IMR-90 (cell line): ENCODE measurements at regions not wholly inside any gene's neighbourhood (a gene's known extent, or its start where the extent isn't known, plus 50 kb on each side); places are given as distances from the start of the nearest gene placed in this dataset.

Experiments used
- ATAC-seq: fragments of 200-7000 bp; cut with Tn5 transposase; 2 replicates; pipeline ENCODE4 v1.9.1; 2020; ENCODE audit warnings: low read depth, mild to moderate bottlenecking, moderate library complexity
- BruUV-seq: library from RNA; stranded (reverse); fragments of 400-500 nt; replicated peaks from 2 replicates; lab custom pipeline; 2021; lab: Mats Ljungman, UMichigan
- CTCF ChIA-PET: fragments of 300-600 bp; formaldehyde crosslinking; extraction: SDS; loops from one replicate; lab custom pipeline; 2021; ENCODE audit warnings: antibody characterized with exemption; lab: Yijun Ruan, JAX
- POLR2A ChIA-PET: fragments of 300-600 bp; sonication (Branson Sonifier 250); formaldehyde crosslinking; loops from one replicate; lab custom pipeline; 2022; ENCODE audit warnings: antibody characterized with exemption; ENCODE audit not compliant: unreplicated experiment; lab: Charles Lee
- DNase-seq: peaks from one replicate; pipeline ENCODE4 v3.0.0; 2013
- H2AFZ ChIP-seq: replicated peaks from 2 replicates; pipeline ENCODE3; 2013; ENCODE audit warnings: low read length, mild to moderate bottlenecking; ENCODE audit not compliant: poor library complexity
- H2AK5ac ChIP-seq: 2 replicates; pipeline ENCODE4 v1.6.1; 2013; ENCODE audit warnings: low read depth, low read length, inconsistent platforms
- H2AK9ac ChIP-seq: replicated peaks from 2 replicates; pipeline ENCODE3; 2013; ENCODE audit warnings: mild to moderate bottlenecking, low read depth, low read length, moderate library complexity; ENCODE audit not compliant: poor library complexity
- H2BK120ac ChIP-seq: 2 replicates; pipeline ENCODE4 v1.6.1; 2013; ENCODE audit warnings: low read depth, low read length, inconsistent platforms
- H2BK15ac ChIP-seq: 3 replicates; pipeline ENCODE4 v1.6.1; 2013; ENCODE audit warnings: low read depth, low read length, inconsistent platforms
- H2BK20ac ChIP-seq: 2 replicates; pipeline ENCODE4 v1.6.1; 2013; ENCODE audit warnings: low read depth, mild to moderate bottlenecking, inconsistent platforms, low read length, moderate library complexity
- H2BK5ac ChIP-seq: 2 replicates; pipeline ENCODE4 v1.6.1; 2013; ENCODE audit warnings: mild to moderate bottlenecking, low read depth, low read length, inconsistent platforms; ENCODE audit not compliant: poor library complexity, severe bottlenecking
- H3K14ac ChIP-seq: replicated peaks from 2 replicates; pipeline ENCODE4 v1.6.1; 2013; ENCODE audit warnings: low read depth, low read length, inconsistent platforms
- H3K18ac ChIP-seq: 2 replicates; pipeline ENCODE4 v1.6.1; 2013; ENCODE audit warnings: low read depth, low read length, control low read depth
- H3K23ac ChIP-seq: 2 replicates; pipeline ENCODE4 v1.6.1; 2013; ENCODE audit warnings: low read depth, low read length, inconsistent platforms
- H3K27ac ChIP-seq: 2 replicates; pipeline ENCODE4 v1.5.1; 2013; ENCODE audit warnings: mild to moderate bottlenecking, control low read depth, low read length; ENCODE audit not compliant: insufficient read depth
- H3K27me3 ChIP-seq: 2 replicates; pipeline ENCODE4 v1.6.1; 2013; ENCODE audit warnings: low read length; ENCODE audit not compliant: control insufficient read depth, insufficient read depth
- H3K36me3 ChIP-seq: 2 replicates; pipeline ENCODE4 v1.6.1; 2013; ENCODE audit warnings: low read length, mixed read lengths; ENCODE audit not compliant: control insufficient read depth, insufficient read depth
- H3K4ac ChIP-seq: 2 replicates; pipeline ENCODE4 v1.6.1; 2013; ENCODE audit warnings: low read depth, low read length, inconsistent platforms
- H3K4me1 ChIP-seq: 2 replicates; pipeline ENCODE4 v1.6.1; 2013; ENCODE audit warnings: low read length, mixed read lengths; ENCODE audit not compliant: control insufficient read depth, insufficient read depth
- H3K4me2 ChIP-seq: 2 replicates; pipeline ENCODE4 v1.6.1; 2013; ENCODE audit warnings: low read depth, mild to moderate bottlenecking, control low read depth, low read length, moderate library complexity
- H3K4me3 ChIP-seq: 2 replicates; pipeline ENCODE4 v1.5.1; 2013; ENCODE audit warnings: low read depth, mild to moderate bottlenecking, control low read depth, low read length, moderate library complexity; ENCODE audit not compliant: insufficient read depth
- H3K56ac ChIP-seq: 2 replicates; pipeline ENCODE4 v1.6.1; 2013; ENCODE audit warnings: low read length, inconsistent platforms; ENCODE audit not compliant: insufficient read depth; ENCODE audit errors: extremely low read depth
- H3K79me1 ChIP-seq, 2 experiments: 2 replicates each; pipeline ENCODE4 v1.6.1; 2013; ENCODE audit warnings: low read length in 2 of 2, inconsistent platforms in 1 of 2, low read depth in 1 of 2
- H3K9ac ChIP-seq: 2 replicates; pipeline ENCODE4 v1.6.1; 2013; ENCODE audit warnings: low read depth, low read length, control low read depth
- H3K9me1 ChIP-seq: 2 replicates; pipeline ENCODE4 v1.6.1; 2013; ENCODE audit warnings: low read length, inconsistent platforms; ENCODE audit not compliant: insufficient read depth
- H3K9me3 ChIP-seq: 2 replicates; pipeline ENCODE4 v1.6.1; 2013; ENCODE audit warnings: low read length; ENCODE audit not compliant: control insufficient read depth, insufficient read depth
- H4K20me1 ChIP-seq: 2 replicates; pipeline ENCODE4 v1.6.1; 2013; ENCODE audit warnings: low read length, inconsistent platforms; ENCODE audit not compliant: insufficient read depth
- H4K5ac ChIP-seq: 2 replicates; pipeline ENCODE4 v1.6.1; 2013; ENCODE audit warnings: mild to moderate bottlenecking, low read depth, low read length, control low read depth
- H4K8ac ChIP-seq, 2 experiments: 2 replicates each; pipeline ENCODE4 v1.6.1; 2013; ENCODE audit warnings: low read depth in 2 of 2, low read length in 2 of 2, control low read depth in 1 of 2, inconsistent platforms in 1 of 2
- H4K91ac ChIP-seq: 2 replicates; pipeline ENCODE4 v1.6.1; 2013; ENCODE audit warnings: low read depth, low read length, inconsistent platforms; ENCODE audit not compliant: insufficient read depth
- ELK1 ChIP-seq: fragments of 150-350 bp; IDR thresholded peaks from 2 replicates; pipeline ENCODE4 v1.6.1; 2016; ENCODE audit warnings: low read depth, mild to moderate bottlenecking, low read length, moderate library complexity, borderline replicate concordance
- MAFK ChIP-seq: IDR thresholded peaks from 2 replicates; pipeline ENCODE4 v1.6.1; 2012; ENCODE audit warnings: low read depth, low read length, improper control_type of control experiment
- MXI1 ChIP-seq: IDR thresholded peaks from 2 replicates; pipeline ENCODE4 v1.6.1; 2012; ENCODE audit warnings: low read depth, mild to moderate bottlenecking, low read length, moderate library complexity, borderline replicate concordance
- NFE2L2 ChIP-seq: fragments of 150-350 bp; IDR thresholded peaks from 2 replicates; pipeline ENCODE4 v1.6.1; 2016; ENCODE audit warnings: low read depth, mild to moderate bottlenecking, low read length
- RCOR1 ChIP-seq: IDR thresholded peaks from 2 replicates; pipeline ENCODE4 v1.6.1; 2012; ENCODE audit warnings: mild to moderate bottlenecking, low read length, improper control_type of control experiment; ENCODE audit not compliant: insufficient replicate concordance
- RFX5 ChIP-seq: IDR thresholded peaks from 2 replicates; pipeline ENCODE4 v1.8.0; 2012; ENCODE audit warnings: low read depth, mild to moderate bottlenecking, low read length, moderate library complexity
- USF2 ChIP-seq: fragments of 150-350 bp; IDR thresholded peaks from 2 replicates; pipeline ENCODE4 v1.6.1; 2017; ENCODE audit warnings: mild to moderate bottlenecking, antibody characterized with exemption, low read length, low read depth
- dilution Hi-C: fragments of 300-500 bp; cut with HindIII; formaldehyde crosslinking; loops from one replicate; pipeline ENCODE4 v1.14.3; 2018; ENCODE audit warnings: low sequenced_read_pairs; ENCODE audit not compliant: unreplicated experiment
- in situ Hi-C: fragments of 300-500 bp; cut with MboI; formaldehyde crosslinking; loops from 3 replicates; pipeline ENCODE4 v1.14.3; 2019; ENCODE audit warnings: low sequenced_read_pairs, inconsistent platforms, mixed read lengths
- intact Hi-C: fragments of 100-400 bp; cut with micrococcal nuclease; formaldehyde crosslinking; loops from 2 replicates; pipeline ENCODE4 v1.10.0; 2022

- no peak overlapping the region for H2BK15ac ChIP-seq
- no peak overlapping the region for H2AFZ ChIP-seq
- no peak overlapping the region for H4K5ac ChIP-seq
- intact Hi-C loops = no loop called here
- H2AK9ac ChIP-seq = no peak overlapping the region
- no peaks in the 10 kb centered on the region for H3K36me3 ChIP-seq
- no peak overlapping the region for H2BK20ac ChIP-seq
- no peak overlapping the region for H3K56ac ChIP-seq
- no peaks in the 10 kb centered on the region for H4K20me1 ChIP-seq
- no peak for DNase-seq
- in situ Hi-C loops = no loop called here
- no peak overlapping the region for H2BK5ac ChIP-seq
- no TSS peak for BruUV-seq
- no peak overlapping the region for H2BK120ac ChIP-seq
- TF ChIP-seq RFX5 (no peak), MAFK (no peak), NFE2L2 (no peak), USF2 (no peak), ELK1 (no peak), RCOR1 (no peak), MXI1 (no peak)
- H3K23ac ChIP-seq = no peak overlapping the region
- no peak for ATAC-seq
- H3K9me3 ChIP-seq = no peaks in the 10 kb centered on the region
- H3K14ac ChIP-seq = no peak overlapping the region
- no peaks in the 10 kb centered on the region for H3K9me1 ChIP-seq
- ChIA-PET CTCF (no interaction called here), POLR2A (no interaction called here)
- no peaks in the 10 kb centered on the region for H3K79me1 ChIP-seq
- H3K4me1 ChIP-seq = peaks cover 3% of the 10 kb centered on the region; the same call in 1 of the 2 replicates
- peaks cover 2% of the 10 kb centered on the region for H3K27me3 ChIP-seq
- H3K9ac ChIP-seq = no peak overlapping the region
- H3K27ac ChIP-seq = no peak overlapping the region
- H4K91ac ChIP-seq = no peak overlapping the region
- H3K4me3 ChIP-seq = no peak overlapping the region
- H2AK5ac ChIP-seq = no peak overlapping the region
- no peak overlapping the region for H3K4ac ChIP-seq
- H3K4me2 ChIP-seq = no peak overlapping the region
- H4K8ac ChIP-seq = no peak overlapping the region
- no peak overlapping the region for H3K18ac ChIP-seq
- dilution Hi-C loops = no loop called here
Observed at GRCh38 chr6:14652536-14652935, 535.0 kb downstream of the CD83 start.
